HG03442 (cell line): ENCODE measurements at regions not wholly inside any gene's neighbourhood (a gene's known extent, or its start where the extent isn't known, plus 50 kb on each side); places are given as distances from the start of the nearest gene placed in this dataset.

Experiments
- ATAC-seq: cut with Tn5 transposase; IDR thresholded peaks from one replicate; pipeline ENCODE4 v1.9.1; 2021; ENCODE audit warnings: mild to moderate bottlenecking, moderate library complexity; ENCODE audit not compliant: unreplicated experiment

DNA sequence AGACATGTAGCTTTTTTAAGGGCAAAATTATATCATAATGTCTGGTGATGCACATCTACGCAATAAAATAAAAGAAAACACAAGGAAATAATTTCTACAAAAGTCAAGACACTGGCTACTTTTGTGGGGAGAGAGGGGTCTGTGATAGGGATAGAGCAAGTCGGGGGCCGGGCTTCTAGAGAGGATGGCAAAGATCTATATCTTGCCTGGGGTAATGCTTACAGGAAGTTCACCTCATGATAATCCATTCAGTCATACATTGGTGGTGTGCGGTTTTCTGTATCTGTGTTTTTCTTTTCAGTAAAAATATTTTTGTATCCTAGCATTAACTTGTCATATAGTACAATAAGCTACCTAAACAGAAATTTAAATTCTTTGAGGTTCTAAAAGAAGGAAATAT, 178.8 kb downstream of the ARRDC4 start:
- ATAC-seq = no peak

DNA sequence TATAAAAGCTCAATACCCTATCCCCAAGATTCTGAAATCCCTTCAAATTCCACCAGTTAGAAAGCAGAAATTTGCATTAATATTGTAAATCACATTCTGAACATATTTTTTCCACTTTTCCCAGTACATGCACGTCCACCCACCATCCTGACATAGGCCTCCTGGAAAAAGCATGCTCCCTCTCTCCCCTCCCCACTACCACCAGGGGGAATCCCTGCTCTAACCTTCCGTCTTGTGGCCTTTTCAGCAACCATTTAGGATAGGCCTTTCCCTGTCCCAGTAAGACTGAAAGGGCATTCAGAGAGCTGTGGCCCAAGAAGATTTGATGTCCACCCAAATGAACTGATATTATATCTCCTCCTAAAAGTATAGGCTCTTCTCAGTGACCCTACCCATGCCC, 182.1 kb downstream of the ARRDC4 start:
- ATAC-seq = no peak

DNA sequence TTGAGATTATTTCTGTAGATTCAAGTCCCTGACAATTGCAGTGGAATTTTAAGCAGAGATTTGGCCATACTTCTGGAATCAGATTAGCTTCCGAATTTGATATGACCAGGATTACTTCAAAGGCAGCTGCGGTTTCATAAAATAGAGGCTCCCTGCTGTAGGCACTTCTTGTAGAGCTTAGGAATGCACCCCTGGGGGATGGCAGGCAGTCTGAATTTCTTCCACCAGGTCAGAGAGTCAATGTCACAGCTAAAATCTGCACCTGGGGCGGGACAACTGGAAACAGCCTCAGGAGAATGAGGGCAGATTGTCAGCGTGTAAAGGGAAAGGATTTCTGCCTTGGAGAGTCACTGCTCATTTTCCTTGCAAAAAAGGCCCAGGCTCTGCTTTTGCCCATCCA, 182.6 kb downstream of the ARRDC4 start:
- ATAC-seq = no peak

DNA sequence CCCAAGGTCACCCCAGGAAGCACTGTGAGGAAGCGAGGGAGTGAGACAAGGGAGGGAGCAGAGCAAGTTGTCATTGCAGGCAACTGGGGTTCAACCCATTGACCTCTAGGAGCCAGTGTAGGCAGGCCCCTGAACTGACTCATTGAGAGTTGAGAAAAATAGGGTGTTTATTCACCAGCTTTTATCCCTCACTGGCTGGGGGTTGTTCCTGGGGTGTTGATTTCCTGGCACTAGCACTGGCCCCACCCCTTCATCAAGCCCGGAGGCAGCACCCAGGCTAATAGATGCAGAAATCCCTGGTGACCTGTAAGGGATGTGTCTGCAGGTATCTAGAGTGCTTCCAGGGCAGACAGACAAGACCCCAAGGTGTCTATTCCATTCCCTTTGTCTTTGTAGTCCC, 183.9 kb downstream of the ARRDC4 start:
- no peak for ATAC-seq

DNA sequence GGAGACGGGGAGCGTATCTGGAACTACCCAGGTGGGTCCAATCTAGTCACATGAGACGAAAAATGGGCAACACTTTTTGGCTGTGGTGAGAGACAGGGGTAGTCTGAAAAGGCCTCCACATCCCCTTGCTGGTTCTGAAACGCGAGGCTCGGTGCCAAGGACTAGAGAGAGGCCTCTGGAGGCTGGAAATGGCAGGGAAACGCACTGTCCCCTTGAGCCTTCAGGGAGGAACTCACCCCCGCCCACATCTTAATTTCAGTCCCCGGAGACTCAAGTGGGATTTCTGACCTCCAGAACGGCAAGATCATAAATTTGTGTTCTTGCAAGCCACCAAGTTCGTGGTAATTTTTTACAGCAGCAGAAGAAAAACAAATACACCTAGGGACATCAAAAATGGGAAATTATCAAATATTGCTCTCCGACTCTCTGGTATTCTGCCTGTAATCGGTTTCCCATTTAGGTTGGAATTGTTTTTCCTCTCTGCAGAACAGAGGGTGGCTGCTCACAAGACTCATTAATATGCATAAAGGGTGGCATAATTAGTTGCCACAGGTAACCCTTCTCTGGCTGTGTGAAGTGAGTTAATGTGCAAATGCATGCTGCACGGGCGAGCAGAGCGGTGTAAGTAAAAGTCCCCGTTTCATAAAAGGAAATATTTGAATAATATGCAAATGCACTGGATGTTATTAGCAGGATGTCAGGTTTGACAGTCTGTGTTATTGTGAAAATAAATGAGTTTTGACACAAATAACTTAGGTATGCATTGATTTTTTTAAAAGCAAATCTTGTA, 185.7 kb downstream of the ARRDC4 start:
- ATAC-seq = no peak

DNA sequence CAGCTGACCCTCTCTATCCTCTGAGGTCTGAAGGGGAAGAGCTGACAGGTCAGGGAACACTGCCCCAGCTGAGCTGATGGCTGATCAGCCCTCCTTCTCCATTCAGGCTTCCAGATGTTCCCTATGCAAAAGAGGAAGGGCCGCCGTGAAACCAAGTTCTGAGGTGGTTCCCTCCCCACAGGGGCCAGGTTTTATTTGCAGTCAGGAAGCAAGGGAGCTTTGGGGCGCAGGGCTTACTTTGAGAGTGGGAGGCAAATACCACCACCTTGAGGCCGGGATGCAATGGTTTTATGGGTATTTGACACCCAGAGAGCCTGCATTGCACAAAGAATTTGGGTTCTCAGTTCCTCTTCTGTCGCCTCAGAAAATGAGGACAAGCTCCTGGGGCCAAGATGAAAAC, 186.9 kb downstream of the ARRDC4 start:
- no peak for ATAC-seq

DNA sequence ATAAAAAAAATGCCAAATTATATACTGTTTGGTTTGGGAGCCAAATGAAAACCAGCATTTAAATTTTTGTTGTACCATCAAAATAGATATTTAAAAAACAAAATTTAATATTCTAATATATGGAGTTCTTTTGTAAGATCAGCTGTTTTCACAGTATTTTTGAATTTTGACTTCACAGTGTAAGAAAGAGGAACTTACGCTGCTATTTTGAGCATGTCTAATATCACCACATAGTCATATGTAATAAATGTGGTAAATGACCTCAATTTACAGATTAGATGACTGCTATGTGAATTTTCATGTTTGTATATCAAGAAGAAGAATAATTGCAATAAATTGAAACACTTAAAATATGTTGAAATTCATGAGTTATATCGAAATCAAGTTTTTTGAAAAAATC, 189.6 kb downstream of the ARRDC4 start:
- no peak for ATAC-seq

DNA sequence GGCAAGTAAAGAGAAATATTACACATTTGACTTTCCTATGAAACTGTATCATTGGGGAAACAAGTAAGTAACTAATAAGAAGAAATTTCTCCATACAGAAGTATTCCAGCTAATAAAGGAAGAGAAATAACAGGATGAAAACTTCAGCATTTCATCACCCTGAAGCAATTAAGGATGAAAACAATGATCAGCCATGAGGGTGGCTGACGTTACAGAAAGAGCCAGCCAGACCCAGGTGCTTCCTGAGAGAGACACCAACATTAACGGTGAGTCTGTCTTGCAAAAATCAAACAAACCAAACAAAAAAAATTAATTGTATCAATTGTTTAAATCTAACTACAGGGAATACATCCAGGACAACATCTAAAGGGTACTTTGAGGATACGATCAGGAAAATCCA, 190.0 kb downstream of the ARRDC4 start:
- ATAC-seq = no peak

DNA sequence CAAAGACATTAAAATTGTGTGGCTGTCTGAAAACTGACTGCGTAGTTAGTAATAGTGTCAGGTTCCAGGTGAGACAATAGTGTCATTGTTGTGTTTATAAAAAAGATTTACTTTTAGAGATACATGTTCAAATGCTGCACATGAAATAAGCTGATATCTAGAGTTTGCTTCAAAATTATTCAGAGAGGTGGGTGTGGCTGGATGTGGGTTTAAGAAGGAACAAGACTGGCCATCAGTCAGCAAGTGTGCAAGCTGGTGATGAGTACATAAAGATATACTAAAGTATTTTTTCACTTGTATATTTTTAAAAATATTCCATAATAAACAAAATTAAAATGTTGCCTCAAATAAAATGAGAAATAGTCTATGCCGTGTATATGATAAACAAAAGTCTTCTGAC, 190.6 kb downstream of the ARRDC4 start:
- ATAC-seq = no peak

DNA sequence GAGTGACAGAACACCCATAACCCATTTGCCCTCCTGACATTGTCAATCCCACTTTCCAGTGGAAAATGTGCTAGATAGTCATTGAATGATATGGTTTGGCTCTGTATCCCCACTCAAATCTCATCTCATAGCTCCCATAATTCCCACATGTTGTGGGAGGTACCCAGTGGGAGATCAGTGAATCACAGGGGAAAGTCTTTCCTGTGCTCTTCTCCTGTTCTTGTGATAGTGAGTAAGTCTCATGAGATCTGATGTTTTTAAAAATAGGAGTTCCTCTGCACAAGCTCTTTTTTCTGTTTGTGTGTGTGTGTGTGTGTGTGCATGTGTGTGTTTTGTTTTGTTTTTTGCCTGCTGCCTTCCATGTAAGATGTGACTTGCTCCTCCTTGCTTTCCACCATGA, 191.7 kb downstream of the ARRDC4 start:
- no peak for ATAC-seq

DNA sequence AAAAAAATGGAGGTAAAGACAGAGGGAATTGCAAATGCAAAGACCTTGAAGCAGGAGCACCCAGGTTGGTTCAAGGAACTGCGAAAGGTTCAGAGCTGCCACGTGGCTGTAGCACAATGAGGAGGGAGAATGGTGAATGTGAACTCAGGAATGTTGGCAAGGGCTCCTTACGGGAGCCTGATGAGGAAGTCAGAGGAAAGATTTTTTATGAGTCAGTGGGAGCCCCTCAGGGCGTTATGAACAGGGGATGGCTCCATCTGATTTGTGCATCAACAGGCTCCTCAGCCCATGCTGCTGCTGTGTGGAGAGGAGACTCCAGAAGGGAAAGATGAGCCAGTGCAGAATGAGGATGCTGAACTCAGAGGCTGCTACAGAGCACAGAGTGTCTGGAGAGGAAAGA, 194.4 kb downstream of the ARRDC4 start:
- no peak for ATAC-seq

DNA sequence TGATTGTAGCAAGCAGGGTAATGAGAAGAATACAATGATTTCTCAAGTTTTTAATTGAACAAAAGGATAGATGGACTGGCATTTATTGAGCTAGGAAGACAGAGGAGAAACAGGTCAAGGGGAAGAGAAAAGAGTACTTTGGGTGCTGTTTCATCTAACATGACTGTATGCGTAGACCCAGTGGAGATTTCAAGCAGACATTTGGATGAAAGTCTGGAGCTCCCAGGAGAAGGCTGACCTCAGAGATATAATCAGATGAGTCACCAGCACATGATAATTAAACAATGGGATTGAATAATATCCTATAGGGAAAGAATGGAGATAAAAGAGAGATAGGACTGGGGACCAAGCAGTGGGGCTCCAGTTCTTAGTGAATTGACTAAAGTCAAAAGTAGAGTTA, 194.9 kb downstream of the ARRDC4 start:
- no peak for ATAC-seq

DNA sequence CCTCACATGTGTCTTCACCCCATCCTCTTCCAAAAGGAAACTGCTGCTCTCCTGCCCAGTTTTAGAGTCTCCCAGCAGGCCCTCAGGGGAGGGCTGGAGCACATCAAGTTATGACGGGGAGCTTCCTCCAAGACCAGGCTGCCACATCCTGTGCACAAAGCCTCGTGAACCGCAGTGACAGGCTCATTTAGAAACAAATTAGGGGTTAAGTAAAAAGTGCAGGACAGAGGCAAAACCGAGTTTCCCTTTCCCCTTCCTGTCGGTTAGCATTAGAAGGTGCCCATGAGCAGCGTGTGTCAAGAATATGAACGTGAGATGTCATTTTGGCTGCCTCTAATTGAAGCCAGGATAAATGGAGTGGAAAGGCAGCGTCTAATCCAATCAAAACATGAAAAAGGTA, 199.7 kb downstream of the ARRDC4 start:
- ATAC-seq = peak; percentile 94

DNA sequence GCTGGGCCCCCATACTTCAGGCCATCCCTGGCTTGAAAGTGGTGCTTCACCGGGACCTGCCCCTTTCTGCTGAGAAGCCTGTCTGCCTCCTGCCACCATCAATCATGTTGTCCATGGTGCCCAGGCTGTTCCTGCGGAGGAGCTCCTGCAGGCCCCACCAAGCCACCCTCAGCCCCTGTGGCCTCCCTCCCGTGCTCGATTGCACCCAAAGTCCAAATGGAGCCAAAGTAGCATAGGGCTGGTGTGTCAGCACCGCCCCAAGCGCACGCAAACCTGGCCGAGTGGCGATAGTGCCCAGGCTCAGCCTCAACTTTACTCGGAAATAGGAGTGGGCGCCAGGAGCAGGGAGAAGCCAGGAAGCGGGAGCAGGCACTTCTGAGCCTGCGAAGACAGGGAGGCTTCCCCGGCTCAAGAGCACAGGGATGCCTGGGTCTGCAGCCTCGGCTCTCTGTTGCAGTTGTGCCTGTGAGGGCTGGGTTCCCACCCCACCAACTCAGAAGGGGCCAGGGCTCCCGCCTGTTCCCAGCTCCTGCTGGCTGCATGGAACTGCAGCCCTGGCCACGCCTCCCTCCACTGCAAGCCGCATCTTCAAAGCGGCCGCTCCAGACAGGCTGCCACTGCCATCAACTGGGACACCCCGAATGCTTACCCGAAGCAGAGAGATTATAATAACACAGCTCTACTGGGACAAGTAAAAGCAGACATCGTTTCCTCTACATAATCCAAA, 203.0 kb downstream of the ARRDC4 start:
- ATAC-seq = no peak

DNA sequence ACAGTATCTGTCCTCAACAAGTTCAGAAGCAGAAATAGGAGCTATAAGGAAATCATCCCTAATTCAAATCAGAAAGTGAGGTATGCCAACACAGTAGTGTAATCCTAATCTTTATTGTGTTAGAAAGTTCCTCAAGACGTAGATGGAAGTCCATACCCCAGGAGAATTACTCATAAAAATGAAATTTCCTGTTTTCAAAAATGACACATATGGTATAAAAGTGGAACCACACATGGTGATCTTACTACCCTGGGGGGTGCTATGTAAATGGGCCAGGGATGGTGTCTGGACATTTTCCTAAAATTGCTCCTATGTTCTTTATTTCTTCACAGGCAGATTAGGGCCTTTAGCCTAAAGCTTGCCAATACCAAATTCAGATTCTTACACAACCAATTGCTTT, 204.1 kb downstream of the ARRDC4 start:
- ATAC-seq = no peak

DNA sequence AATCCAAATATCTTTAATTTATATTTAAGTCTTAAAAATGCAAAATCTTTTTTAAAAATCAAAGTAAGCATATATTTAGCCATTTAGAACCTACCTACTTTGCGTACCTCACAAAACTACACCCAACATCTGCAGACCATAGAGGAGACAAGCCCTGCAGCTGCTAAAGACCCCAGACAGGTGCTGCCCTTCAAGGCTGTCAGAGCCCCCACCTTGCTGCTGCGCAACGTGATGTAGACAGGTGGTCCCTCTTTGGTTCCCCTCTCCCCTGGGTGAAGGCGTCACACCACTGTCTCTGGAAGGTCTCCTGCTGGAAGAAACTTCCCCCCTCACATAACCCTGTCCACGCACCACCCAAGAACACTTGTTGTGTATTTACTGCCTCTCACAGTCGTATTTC, 204.5 kb downstream of the ARRDC4 start:
- no peak for ATAC-seq

DNA sequence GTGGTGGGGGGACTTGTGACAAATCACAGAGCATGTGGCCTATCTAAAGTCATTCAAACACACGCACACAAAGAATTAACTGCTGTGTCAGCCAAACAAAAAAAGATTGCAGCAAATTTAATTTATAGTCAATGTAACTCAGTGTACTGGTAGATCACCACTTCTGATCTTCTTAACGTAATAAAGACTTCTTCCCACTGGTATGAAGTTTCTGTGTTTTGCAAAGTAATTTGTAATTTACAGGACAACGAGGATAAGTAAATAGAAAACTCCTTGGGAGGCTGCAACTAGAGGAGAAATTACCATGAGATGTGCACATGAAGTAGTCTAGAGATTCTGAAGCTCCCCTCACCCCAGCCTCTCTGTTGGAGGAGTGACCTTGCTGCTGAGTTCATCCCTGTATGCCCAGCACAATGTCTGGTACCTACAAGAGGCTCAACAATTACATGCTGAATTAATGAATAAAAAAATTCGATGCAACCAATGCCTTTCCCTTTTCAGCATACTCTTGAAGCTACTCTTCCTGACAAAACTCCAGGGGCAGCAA, 207.3 kb downstream of the ARRDC4 start:
- ATAC-seq = no peak

DNA sequence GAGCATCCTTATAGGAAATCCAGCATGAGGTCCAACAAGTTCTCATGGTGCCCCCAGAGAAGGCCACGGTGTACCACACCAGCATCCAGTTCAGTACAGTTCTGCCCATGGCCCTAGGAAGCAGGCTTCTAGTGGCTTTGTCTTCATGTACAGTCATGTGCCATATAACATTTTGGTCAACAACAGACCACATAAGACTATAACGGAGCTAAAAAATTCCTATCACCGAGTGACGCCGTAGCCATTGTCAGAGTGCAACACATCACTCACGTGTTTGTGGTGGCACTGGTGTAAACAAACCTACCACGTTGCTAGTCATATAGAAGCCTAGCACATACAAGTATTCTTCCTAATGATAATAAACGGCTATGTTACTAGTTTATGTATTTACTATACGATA, 209.0 kb downstream of the ARRDC4 start:
- ATAC-seq = no peak

DNA sequence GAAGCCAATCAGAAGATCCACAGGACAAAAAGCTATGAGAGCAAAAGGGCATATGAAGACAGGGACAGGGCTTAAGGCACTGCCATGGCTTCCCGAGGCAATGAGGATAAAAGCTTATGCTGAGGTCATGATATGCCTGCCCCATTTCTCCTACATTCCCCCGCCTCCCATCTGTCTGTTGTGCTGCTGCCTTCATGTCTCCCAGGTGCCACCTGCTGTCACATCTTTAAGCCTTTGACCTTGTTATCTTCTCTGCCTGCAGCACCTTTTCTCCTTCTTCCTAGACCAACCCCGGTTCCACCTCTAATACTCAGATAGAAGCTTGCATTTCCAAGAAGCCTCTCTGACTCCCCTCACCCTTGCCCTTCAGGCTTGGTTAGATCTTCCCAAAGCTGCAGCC, 213.8 kb downstream of the ARRDC4 start:
- ATAC-seq = no peak

DNA sequence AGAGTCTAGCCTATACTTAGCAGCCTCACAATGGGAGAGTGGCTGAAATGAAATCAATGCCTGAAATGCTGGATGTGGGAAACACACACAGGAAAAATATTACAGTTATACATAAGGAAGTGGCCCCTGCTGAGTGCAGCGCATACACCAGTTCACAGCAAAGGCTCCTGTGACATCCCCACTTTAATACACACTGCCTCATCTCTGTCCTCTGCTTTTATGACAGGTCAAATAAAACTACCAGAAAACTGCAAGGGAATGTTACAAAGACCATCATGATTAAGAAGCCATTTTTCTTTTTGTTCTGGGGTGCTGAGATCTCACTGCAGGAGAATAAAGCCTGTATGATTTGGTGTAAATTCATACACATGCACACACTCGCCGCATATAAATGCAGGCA, 214.3 kb downstream of the ARRDC4 start:
- no peak for ATAC-seq

DNA sequence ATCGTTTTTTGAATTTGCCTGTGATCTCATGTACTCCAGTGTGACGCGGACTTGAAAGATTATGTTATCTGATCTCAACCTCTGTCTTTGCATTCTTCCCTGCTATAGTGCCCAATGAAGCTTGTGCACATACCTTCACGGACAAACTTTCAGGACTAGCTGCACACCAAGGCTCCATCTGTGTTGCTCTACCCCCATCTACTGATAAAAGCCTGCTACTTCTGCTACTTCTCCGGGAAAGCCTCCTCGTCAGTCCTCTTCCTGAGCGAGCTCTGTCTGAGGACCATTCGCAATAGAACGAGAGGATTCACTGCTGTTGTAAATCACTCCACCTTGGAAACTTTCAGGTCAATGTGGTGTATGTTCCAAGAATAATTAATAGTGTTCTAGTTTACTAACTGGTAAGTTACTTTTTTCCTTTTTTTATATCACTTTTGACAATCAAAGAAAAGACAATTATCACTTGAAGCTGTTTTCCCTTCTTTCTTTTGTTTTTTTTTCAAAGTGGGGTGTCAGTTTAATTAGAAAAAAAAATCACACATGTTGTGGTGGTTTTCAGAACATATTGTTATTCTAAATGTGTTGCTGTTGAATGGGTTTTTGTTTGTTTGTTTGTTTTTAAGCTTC, 217.6 kb downstream of the ARRDC4 start:
- ATAC-seq = peak; percentile 79

DNA sequence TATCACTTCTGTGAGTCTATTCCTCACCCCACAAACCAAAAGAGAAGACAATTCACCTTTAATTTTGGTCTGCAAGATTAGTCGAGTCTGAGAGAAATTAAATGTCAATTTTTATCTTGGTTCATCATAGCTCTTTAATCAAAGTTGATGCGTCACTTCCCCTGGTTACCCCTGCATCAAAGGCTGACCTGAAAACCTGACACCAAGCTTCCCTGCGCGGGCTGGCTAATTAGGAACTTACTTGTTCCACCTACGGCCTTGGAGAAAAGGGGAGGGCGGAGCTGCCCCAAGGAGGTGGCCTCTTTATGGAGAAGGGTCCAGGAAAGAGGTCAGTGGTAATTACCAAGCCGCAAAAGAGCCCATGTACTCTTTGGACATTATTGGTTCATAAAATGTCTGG, 218.4 kb downstream of the ARRDC4 start:
- no peak for ATAC-seq
